Fibroblast of the conjunctiva (primary cell): ENCODE measurements at regions not wholly inside any gene's neighbourhood (a gene's known extent, or its start where the extent isn't known, plus 50 kb on each side); places are given as distances from the start of the nearest gene placed in this dataset.
A peak's percentile ranks its signal among the peaks of the same experiment; 100 is the strongest.

ENCODE experiments used
- DNase-seq: peaks from one replicate; pipeline ENCODE4 v3.0.0-alpha.2; 2010; ENCODE audit warnings: low read depth

DNA sequence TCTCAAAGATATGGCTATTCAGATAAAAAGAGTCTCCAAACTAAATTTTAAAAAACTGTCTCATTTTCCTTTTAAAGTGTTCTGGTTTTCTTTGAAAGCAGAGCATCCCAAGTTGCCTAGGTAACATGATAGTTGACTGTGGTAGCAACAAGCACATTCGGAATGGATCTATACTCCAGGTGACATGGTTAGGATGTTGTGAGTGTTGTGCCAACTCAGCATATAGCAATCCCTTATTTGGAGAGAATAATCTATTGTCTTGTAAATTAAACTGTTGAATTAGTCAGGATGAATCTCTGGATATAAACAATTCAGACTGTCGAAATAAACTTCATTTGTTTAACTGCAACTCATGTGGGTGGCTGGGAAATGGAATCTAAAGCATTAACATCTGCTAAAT, 418.6 kb downstream of the TUSC7 start:
- no peak for DNase-seq

DNA sequence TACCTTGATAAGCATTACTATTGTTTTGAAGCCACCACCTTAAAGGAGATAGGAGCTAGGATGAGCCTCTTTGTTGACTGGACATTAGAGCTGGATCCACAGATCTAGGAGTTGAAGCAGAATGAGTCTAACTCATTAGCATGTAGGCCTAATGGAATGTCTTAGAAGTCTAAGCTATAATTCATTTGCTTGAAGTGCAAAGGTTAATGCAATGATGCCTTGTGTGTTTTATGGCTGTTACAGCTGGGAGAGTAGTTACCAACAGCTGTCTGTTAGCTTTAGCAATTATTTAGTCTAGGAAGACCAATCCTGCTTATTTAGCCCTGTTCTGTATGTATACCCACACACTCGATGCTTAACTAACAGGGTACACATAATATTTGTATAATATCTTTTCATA, 419.3 kb downstream of the TUSC7 start:
- no peak for DNase-seq

DNA sequence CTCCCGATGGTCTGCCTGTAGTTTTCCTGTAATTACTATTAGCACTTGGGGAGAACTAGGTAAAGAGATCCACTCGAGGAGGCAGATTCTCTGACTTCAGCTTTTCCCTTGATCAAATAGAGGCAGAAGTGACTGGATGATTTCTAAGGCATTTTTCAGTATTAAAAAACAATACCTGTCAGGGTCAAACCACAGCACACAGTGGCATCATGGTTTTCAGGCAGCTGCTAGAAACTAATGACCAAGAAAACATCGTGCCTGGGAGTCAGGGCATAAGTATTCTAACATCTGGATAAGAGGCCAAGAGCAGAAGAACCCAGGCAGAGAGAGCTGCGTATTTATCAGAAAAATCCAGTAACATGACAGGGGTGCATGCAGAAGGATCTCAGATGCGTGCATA, 419.9 kb downstream of the TUSC7 start:
- no peak for DNase-seq

DNA sequence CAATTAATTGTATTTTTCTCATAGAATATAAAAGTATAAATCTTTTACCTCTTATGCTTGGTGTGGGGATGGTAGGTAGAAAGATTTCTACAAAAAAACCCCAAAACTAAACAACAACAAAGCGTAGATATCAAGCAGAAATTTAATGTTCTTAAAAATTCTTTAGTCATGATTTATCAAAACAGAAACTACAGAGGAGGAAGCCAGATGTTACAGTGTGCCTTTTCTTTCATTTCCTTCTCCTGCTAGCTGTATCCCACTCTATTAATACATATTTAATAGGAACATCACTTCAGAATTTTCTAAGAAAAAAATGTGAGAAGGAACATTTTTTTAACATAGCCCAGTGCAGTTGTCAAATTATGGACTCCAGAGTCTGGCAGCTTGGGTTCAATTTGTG, 420.6 kb downstream of the TUSC7 start:
- DNase-seq = no peak

DNA sequence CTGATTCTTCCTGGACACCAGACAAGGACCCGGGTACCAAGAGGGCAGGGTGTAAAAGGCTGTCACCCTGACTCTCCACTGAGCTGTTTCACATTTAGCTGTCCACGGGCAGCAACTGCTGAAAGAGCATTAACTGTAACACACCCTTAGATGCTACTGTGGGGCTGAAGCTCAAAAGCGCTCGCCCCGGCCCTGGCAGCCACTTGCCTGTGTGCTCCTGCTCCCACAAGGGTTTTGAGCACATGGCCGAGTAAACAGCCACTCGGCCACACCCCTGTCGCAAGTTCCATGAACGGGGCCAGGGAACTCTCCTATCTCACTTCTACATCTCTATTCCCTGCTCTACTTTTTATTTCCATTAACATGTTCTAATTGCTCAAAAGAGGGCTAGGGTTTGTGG, 421.7 kb downstream of the TUSC7 start:
- DNase-seq = no peak

DNA sequence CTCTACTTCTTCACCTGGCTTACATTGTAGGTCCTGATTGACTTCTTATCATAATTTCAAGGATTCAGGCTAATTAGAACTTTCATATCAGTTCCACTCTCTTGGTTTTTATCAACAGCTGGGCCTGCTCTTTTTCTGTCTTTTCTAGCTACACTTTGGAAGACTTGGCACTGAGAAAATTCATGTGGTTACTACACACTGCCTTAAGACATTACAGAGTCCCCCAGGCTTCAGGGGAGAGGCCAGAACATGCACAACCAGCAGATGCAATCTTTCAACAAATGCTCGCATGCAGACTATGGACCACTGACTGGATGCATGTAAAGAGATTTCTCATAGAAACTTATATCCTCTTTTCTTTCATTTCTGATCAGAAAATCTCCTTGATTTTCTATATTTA, 423.5 kb downstream of the TUSC7 start:
- no peak for DNase-seq

DNA sequence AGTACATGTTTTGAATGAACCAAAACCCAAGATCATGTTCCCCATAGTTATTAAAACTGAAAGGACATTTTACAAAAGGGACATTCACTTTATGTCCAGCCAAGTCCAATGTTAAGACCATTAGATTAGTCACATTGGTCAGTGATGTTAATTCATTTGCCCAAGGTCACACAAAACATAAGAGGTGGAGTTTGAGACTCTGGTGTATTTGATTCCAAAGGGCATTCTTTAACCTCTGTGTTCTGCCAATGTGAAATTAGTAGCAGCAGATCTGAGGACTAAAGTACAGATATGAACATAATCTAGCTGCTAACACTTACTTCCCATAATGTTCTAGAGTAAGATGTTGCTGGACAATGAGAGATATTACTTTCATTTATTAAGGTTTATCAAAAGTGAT, 425.6 kb downstream of the TUSC7 start:
- no peak for DNase-seq

DNA sequence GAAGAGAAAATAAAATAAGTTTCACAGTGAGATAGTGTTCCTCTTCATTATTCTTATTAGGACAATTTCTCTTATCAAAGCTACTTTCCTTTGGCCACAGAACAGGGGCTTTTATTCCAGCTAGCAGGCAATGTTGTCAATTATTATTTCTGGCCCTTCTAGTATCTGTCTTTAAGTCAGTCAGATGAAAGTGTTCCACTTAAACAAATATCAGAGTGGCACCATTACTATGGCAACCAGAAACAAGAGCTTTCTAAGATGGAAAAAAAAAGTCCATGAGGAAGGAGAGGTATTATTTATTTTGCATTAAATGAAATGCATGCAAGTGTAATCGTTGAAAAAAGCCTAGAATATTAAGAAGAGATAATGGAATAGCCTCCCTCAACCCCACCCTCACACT, 426.4 kb downstream of the TUSC7 start:
- DNase-seq = no peak

DNA sequence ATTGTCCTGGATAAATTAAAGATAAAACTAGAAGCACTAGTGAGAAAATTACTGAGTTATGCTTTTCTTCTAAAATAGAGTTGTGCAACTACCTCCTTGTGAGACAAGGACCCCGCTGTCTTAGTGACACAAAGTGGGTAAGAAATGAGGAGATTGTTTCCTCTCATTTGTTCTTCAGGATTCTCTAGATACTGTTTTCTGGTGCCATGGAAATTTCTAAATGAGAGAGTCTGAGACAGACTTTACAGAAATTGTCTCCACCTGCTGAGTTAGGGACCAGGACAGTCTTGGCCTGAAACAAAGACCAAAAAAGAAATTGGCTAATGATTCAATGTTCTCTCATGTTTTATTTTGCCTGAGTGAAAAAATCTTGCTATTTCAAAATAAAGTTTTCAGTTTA, 427.5 kb downstream of the TUSC7 start:
- DNase-seq = no peak

DNA sequence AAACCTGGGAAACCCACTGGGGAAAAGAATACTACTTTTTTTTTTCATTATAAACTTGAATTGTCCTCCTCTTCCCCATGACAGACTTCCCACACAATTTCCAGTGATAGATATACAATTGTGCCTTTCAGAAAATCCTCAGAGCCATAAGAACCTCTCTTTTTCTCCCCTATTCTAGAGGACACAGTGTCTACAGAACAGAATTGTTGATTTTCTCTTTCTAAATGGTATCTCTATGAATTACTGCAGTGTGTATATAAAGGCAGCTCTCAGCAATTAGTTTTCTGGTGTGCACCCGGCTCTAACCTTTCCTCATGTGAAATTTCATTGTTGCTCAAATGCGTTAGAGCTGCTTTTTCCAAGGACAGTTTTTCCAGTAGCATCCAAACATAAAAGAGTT, 430.1 kb downstream of the TUSC7 start:
- no peak for DNase-seq

DNA sequence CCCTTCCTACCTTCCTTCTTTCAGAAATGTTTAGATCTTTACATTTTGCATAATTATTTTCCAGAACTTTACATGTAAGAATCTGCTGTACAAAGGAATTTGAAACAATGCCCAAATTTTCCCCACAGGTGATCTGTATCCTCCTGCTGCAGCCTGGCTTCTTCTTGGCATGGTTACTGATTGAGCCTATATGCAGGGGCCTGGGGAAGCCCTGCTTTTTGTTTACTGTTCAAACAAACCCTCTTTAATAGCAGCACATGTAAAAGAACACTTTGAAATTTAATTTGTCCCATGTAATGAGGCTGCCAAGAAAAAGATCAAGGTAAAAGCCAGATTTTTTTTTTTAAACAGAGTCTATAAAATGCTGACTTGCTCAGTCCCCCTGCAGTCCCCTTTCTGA, 432.2 kb downstream of the TUSC7 start:
- DNase-seq = no peak

DNA sequence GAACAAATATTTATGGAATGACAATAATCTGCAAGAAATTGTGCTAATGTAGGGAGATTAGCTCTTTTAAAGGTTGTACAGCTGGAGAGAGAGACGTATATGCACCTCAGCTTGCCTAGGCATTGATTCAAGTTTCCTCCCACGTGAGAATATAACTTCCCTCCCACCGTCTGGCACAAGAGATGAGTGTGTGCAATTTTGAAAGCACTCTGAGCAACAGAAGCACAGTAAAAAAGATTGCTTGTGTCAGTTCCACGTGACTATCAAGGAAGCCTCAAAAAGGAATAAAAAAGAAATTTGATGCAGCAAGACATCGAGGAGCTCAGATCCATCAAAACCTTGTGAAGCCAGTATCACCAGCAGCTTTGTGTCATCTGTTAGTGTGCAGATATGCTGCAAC, 435.3 kb downstream of the TUSC7 start:
- peak; percentile 5 for DNase-seq

DNA sequence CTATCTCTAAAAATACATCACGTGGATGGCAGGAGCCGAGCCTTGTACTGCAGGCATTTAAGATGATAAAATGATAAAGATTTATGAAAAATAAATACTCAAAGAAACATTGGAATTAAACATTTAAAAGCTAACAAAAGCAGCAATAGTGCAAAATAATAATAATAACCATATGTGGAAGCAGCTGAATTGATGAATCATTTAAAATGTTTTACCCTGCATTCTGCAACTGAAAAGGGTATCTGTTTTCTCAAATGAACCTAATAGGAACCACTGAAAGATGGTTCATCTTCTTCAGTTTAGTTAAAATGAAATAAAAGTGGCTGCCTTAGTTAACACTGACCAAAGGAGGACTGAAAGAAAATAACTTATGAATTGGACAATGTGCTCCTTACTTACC, 436.1 kb downstream of the TUSC7 start:
- DNase-seq = no peak

DNA sequence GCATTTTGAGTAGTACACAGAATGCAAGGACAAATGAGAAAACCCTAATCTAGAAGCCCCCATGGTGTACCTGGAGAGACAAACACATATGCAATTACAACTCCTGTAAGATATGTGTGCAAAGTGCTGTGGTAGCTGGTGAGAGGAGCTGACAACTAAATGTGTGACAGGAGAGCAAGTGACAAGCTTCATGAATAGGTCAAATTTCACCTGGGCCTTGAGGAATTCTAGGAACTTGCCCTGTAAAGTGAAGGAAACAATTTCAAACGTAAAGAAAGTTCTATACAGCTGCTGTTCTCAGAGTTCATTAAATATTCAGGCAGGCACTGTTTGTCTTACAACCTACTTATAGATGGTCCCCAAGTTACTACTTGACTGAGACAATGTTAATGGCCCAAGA, 437.0 kb downstream of the TUSC7 start:
- no peak for DNase-seq

DNA sequence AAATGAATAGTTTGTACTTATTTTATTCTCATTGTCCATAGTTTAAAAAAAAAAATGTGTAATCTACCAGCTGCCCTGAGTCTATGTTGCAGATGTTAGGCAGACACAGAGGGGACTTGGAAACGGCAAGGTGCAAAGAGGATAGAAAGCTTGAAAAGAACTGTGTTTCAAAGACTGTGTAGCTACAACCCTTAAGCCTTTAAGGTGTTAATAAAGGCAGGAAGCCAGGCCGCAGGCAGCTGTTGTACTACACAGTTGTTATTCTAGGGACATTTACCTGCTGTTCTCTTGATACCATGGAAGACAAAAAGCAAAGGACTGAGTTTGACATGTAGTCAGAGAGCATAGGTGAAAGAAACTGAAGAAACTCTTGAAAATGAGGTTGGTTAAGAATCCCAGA, 440.0 kb downstream of the TUSC7 start:
- DNase-seq = no peak

DNA sequence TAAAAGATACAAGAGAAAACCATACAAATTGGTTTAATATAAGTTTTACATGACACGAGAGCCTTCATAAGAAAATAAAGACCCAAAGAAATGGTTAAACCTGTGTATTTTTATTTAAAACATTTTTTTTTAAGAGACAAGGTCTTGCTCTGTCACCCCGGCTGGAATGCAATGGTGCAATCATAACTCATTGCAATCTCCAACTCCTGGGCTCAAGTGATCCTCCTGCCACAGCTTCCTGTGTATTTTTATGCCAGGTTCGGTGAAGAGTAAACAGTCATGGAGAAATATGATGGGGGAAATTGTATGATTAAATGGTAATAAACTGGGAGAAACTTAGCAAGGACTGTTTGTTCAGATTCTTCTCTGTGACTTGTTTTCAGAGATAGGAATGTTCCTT, 441.0 kb downstream of the TUSC7 start:
- DNase-seq = no peak

DNA sequence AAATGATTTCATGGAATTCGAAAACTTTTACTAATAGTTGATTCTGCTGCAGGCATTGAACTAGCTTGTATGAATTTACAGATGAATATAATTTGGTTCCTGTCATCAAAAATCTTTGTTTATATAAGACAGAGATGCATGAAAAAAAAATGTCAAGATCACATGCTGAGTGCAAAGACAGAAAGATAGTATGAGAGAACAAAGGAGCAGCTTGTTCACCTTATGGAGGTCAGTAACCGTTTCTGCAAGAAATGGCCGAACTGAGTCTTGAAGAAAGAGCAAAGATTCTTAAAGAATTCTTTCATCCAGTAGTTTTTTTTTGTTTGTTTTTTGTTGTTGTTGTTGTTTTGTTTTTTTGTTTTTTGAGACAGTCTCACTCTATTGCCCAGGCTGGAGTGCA, 450.6 kb downstream of the TUSC7 start:
- no peak for DNase-seq

DNA sequence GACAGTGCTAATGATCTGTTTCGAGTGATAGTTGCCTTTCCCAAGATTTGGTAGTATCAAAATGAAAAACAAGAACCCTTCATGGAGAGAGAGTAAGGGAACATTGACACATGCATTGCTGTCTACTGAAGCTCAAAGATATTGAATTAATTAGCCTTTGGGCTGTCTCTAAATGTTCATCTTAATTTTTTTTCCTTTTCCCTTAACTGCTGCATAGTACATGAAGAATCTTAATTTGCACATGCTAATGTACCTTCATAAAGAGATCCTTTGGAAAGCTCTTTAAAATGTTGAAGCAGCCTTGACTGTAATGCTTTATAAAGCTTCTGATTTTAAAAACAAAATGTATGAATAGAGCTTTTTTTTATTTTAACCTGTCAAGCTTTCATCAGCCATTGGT, 452.2 kb downstream of the TUSC7 start:
- DNase-seq = no peak

DNA sequence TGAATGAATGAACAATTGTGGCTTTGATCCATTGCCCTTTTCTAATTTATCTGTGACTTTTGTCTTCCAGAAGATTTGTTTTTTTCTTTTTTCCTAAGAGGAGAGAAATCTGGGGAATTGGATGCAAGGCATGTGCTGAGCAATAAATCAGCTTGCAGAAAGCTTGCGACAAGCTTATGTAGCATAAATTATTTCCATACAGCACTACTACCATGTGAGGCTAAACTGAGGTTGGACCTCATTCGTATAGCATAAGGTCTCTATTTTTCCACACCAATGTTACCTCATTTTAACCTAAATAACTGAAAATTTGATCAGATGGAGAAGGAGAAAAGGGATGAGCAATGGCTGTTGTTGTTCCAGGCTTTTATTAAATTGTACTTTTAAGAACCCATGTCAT, 455.6 kb downstream of the TUSC7 start:
- DNase-seq = no peak

DNA sequence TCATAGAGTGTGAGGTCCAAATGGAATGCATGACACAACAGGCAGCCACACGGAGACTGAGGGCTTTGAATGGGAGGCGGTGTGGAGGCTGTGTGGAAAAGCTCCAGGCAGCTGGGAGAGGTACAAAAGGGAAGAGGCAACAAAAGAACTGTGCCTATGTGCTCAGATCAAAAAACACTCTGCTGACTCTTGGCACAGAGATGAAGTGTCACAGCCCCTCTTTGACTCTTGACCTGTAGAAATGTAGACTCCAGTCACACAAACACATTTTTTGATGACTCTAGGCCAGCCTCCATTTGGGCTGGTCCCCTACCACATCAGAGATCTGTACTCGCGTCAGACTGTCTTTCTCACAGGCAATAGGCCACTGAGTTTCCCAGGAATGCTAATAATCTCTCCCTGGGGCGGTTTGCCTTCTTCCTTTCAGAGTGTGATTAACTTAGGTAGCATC, 456.0 kb downstream of the TUSC7 start:
- DNase-seq = no peak

DNA sequence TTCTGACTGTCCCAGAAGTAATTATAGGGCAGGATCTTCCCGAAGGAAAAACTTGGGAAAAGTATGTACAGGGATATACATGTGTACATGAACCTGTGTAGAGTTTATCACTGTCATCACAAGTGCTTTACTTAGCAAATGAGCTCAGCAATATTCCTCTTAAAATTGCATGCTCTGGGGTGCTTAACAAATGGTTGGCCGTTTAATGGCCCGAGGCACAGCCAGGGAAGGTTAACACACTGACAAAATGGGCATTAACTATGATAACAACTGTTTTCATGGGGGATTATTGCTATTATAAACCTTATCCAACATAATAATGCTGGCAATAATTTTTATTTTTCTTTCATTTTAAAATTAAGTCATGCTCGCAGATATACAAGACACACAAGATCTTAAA, 459.3 kb downstream of the TUSC7 start:
- DNase-seq = no peak

DNA sequence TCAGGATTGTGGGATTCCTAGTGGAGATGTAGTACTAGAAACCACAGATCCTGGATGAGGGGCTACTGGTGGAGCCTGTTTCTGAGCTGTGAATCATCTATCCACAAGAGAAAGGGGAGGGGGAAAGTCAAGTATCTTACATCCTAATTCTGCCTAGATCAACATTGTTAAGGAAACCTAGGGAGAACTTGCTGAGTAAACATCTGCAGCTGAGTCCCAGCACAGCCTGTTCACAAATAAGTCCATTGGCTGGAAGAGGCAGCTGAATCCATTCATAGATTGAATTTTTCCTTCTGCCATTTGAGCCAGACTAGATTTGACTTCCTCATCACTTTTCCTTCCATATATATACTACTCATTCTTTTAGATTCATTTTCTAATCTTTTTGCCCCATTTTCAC, 460.5 kb downstream of the TUSC7 start:
- no peak for DNase-seq

DNA sequence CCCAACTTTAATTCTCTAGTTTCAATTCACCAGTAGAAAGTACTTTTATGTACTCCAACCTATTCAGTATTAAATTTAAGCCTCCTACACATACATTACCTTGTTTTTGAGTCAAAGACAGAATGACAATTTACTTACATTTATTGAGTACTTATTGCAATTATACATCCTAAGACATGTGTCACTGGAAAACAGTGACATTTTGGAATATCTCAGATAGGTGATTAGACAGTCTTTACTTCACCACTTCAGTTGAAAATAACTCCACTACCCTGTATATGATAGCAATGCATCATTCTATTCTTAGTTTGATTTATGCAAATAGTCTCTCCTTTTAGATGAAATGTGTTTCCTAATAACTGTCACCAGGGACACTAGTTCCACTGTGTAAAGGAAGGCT, 461.5 kb downstream of the TUSC7 start:
- DNase-seq = no peak

DNA sequence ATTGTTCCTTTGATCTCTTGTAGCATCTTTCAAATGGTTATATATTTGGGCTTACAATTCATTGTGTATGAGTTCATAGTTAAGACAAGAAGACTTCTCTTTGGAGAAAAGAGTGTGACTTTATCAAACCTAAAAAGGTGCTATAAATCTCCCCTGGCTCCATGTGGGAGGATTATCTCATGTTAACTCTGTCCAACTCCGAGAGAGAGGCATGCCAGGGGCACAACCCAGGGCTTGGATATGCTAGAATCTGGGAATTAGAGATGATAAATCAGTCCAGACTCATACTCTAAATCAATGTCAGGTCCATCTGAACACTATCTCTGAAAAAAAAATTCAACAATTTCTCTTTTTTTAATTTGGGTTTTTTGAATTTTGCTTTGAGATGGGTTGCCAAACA, 462.8 kb downstream of the TUSC7 start:
- no peak for DNase-seq

DNA sequence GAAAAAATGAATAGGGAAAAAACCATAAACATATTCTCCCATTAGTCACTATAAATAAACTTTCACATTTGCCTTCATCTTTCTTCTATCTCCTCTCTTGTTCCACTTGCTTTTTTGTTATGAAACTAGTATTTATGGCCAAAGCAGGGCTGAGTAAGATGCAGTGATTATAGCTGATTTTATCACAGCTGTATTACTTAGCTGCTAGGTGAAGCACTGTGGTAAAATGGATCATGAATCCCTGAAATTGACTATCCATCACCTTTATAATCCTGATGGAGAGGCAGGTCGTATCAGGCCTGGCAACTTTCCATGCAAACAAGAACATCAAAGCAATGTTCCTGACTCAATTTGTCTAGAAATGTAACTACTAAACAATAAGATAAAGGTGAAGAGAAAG, 471.6 kb downstream of the TUSC7 start:
- DNase-seq = no peak
